K562 (cell line): ENCODE measurements at regions not wholly inside any gene's neighbourhood (a gene's known extent, or its start where the extent isn't known, plus 50 kb on each side); places are given as distances from the start of the nearest gene placed in this dataset.

Source experiments
- BMI1 ChIP-seq: fragments of 150-350 bp; IDR thresholded peaks from 2 replicates; pipeline ENCODE4 v1.6.1; 2014; ENCODE audit warnings: low read length
- CEBPG ChIP-seq, 3 experiments: fragments of 200-800 bp in 1 of 3; sonication (Bioruptor generic) in 1 of 3; sonication (generic) in 1 of 3; formaldehyde crosslinking in 1 of 3; IDR thresholded peaks in 2 of 3; conservative IDR thresholded peaks in 1 of 3; 2 replicates each; pipeline versions ENCODE4 v1.6.1 to v1.8.0; 2016 to 2022; ENCODE audit warnings: missing compliant biosample characterization in 2 of 3, missing genetic modification characterization in 2 of 3, mild to moderate bottlenecking in 1 of 3, missing genetic modification reagents in 1 of 3
- HIVEP1 ChIP-seq: fragments of 250-450 bp; sonication (Bioruptor Pico); IDR thresholded peaks from 2 replicates; pipeline ENCODE4 v1.4.0; 2020; ENCODE audit warnings: mild to moderate bottlenecking
- MLLT1 ChIP-seq, 2 experiments: fragments of 450-650 bp; IDR thresholded peaks; 2 replicates each; pipeline ENCODE4 v1.6.1; 2016
- ZNF583 ChIP-seq: fragments of 250-450 bp; sonication (Bioruptor Pico); IDR thresholded peaks from 2 replicates; pipeline ENCODE4 v1.4.0; 2020
- TF ChIP-seq, protein P1 (sequence below): IDR thresholded peaks from 2 replicates; pipeline ENCODE4 v1.6.1; 2011; ENCODE audit not compliant: insufficient read length; ENCODE audit errors: extremely low read depth
- TF ChIP-seq, protein P2 (sequence below): fragments of 250-450 bp; sonication (Bioruptor Pico); IDR thresholded peaks from 2 replicates; pipeline ENCODE4 v1.4.0; 2020; ENCODE audit warnings: mild to moderate bottlenecking, moderate library complexity
- TF ChIP-seq, protein P3 (sequence below): fragments of 250-450 bp; sonication (Bioruptor Pico); IDR thresholded peaks from 2 replicates; pipeline ENCODE4 v1.9.0; 2021; ENCODE audit warnings: mild to moderate bottlenecking

GRCh38 chr13:50527188-50527587, 316.3 kb downstream of the DLEU7 start (continued):
- TF ChIP-seq MLLT1 (IDR thresholded peaks at IDR 0.05) (no peak), BMI1 (no peak), CEBPG (CRISPR knock-in tag; IDR thresholded peaks at IDR 0.05) (no peak), CEBPG (tag; conservative IDR thresholded peaks at IDR 0.05 in 1 of 2, IDR thresholded peaks at IDR 0.05 in 1 of 2) (no peak), HIVEP1 (CRISPR knock-in tag) (no peak), ZNF583 (CRISPR knock-in tag) (no peak)
- TF ChIP-seq, protein P1, sequence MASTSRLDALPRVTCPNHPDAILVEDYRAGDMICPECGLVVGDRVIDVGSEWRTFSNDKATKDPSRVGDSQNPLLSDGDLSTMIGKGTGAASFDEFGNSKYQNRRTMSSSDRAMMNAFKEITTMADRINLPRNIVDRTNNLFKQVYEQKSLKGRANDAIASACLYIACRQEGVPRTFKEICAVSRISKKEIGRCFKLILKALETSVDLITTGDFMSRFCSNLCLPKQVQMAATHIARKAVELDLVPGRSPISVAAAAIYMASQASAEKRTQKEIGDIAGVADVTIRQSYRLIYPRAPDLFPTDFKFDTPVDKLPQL: no peak
- TF ChIP-seq, protein P2, sequence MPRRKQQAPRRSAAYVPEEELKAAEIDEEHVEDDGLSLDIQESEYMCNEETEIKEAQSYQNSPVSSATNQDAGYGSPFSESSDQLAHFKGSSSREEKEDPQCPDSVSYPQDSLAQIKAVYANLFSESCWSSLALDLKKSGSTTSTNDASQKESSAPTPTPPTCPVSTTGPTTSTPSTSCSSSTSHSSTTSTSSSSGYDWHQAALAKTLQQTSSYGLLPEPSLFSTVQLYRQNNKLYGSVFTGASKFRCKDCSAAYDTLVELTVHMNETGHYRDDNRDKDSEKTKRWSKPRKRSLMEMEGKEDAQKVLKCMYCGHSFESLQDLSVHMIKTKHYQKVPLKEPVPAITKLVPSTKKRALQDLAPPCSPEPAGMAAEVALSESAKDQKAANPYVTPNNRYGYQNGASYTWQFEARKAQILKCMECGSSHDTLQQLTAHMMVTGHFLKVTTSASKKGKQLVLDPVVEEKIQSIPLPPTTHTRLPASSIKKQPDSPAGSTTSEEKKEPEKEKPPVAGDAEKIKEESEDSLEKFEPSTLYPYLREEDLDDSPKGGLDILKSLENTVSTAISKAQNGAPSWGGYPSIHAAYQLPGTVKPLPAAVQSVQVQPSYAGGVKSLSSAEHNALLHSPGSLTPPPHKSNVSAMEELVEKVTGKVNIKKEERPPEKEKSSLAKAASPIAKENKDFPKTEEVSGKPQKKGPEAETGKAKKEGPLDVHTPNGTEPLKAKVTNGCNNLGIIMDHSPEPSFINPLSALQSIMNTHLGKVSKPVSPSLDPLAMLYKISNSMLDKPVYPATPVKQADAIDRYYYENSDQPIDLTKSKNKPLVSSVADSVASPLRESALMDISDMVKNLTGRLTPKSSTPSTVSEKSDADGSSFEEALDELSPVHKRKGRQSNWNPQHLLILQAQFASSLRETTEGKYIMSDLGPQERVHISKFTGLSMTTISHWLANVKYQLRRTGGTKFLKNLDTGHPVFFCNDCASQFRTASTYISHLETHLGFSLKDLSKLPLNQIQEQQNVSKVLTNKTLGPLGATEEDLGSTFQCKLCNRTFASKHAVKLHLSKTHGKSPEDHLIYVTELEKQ (CRISPR knock-in tag): no peak
- TF ChIP-seq, protein P3, sequence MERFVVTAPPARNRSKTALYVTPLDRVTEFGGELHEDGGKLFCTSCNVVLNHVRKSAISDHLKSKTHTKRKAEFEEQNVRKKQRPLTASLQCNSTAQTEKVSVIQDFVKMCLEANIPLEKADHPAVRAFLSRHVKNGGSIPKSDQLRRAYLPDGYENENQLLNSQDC (CRISPR knock-in tag): no peak
